ENCODE measurements at regions not wholly inside any gene's neighbourhood (a gene's known extent, or its start where the extent isn't known, plus 50 kb on each side); places are given as distances from the start of the nearest gene placed in this dataset.

- TF ChIP-seq HSF1 (IDR thresholded peaks at IDR 0.05; ENCODE audit: low read depth, low read length) (no peak), E4F1 (IDR thresholded peaks at IDR 0.05; ENCODE audit: borderline replicate concordance, partially characterized antibody) (no peak), BCL11A (IDR thresholded peaks at IDR 0.05; ENCODE audit: low read depth, low read length) (peak; percentile 25; the same call in 1 of the 2 replicates)
These were observed 575.2 kb upstream of the JAG1 start (continued) for GRCh38 chr20:11248687-11249638.

GRCh38 chr20:11249683-11250082 lies 575.9 kb upstream of the JAG1 start:
- ATAC-seq (no peak), FAIRE-seq (no peak), DNase-seq (ENCODE audit: low read depth, low spot score) (no peak)
- Histone ChIP-seq H3K4me2 (ENCODE audit: control insufficient read depth, insufficient read depth) (no peak overlapping the region), H3K79me2 (ENCODE audit: control insufficient read depth, insufficient read depth, low read length) (no peaks in the 10 kb centered on the region), H3K9ac (ENCODE audit: control insufficient read depth, insufficient read depth, low read length) (no peak overlapping the region), H2AFZ (ENCODE audit: control insufficient read depth, low read depth, low read length) (no peak overlapping the region), H4K20me1 (ENCODE audit: control insufficient read depth, insufficient read depth) (no peaks in the 10 kb centered on the region), H3K4me1 (ENCODE audit: control insufficient read depth, insufficient read depth, low read length) (no peaks in the 10 kb centered on the region), H3K27ac (ENCODE audit: control insufficient read depth, insufficient read depth) (no peak overlapping the region), H3K9me3 (replicated peaks; ENCODE audit: control insufficient read depth, insufficient read depth, low read length) (no peaks in the 10 kb centered on the region; the same call in 2 of the 3 replicates), H3K27me3 (replicated peaks in 1 of 2; ENCODE audit: control insufficient read depth in 2 of 2, insufficient read depth in 2 of 2, low read length in 1 of 2) (no peaks in the 10 kb centered on the region; a peak in 2 of 4 replicates), H3K4me3 (no peak overlapping the region), H3K36me3 (ENCODE audit: control insufficient read depth in 2 of 2, insufficient read depth in 2 of 2, low read length in 1 of 2) (no peaks in the 10 kb centered on the region)
- BruUV-seq (replicated peaks): no TSS peak
- SMC1A ChIA-PET (ENCODE audit: uncharacterized antibody, unreplicated experiment): interaction anchor here (0.6 to 5.8 kb wide), 8 partner anchors 12 to 223 kb away, joined by 4 to 35 read pairs (median 5); no protein-coding TSS in a partner anchor
- 43% methylated on average over 2 of the region's 2 CpGs for WGBS (ENCODE audit: insufficient coverage, insufficient replicate concordance, low lambda C conversion rate, missing lambda C conversion rate)
- intact Hi-C loops (cut with micrococcal nuclease; ENCODE audit: unreplicated experiment) (no loop called here), in situ Hi-C loops (cut with MboI) (no loop called here)
- CTCF ChIA-PET: interaction anchor here (0.6 to 4.9 kb wide), 7 partner anchors 9 to 308 kb away, joined by 3 to 42 read pairs (median 3); no protein-coding TSS in a partner anchor
- POLR2A ChIA-PET: interaction anchor here (0.9 to 2.0 kb wide), 2 partner anchors 12 to 29 kb away, joined by 3 to 9 read pairs; no protein-coding TSS in a partner anchor
- no peak for TF ChIP-seq SMARCA5 (IDR thresholded peaks at IDR 0.05)
- TF ChIP-seq EGR1 (IDR thresholded peaks at IDR 0.05; ENCODE audit: borderline replicate concordance in 1 of 2, low read depth in 2 of 2, low read length in 2 of 2): no peak
- peak; percentile 53; the same call in 1 of the 2 replicates for TF ChIP-seq SPI1 (IDR thresholded peaks at IDR 0.05; ENCODE audit: borderline replicate concordance, insufficient read depth, low read depth, low read length)
- no peak for TF ChIP-seq ZNF384 (IDR thresholded peaks at IDR 0.05; ENCODE audit: borderline replicate concordance, low read depth, low read length)
- peak; percentile 91 for TF ChIP-seq ZNF24 (IDR thresholded peaks at IDR 0.05)
- RAD21 ChIA-PET (ENCODE audit: unreplicated experiment): interaction anchor here (1.3 to 3.7 kb wide), 3 partner anchors 11 to 44 kb away, joined by 6 to 22 read pairs (median 8); no protein-coding TSS in a partner anchor

All from GM12878 (cell line).